Activated CD4-positive, CD25-positive, alpha-beta regulatory T cell treated with anti-CD3 and anti-CD28 coated beads, Interleukin-2, amount 50 U/mL, for 24 hours (primary cell): ENCODE measurements at regions not wholly inside any gene's neighbourhood (a gene's known extent, or its start where the extent isn't known, plus 50 kb on each side); places are given as distances from the start of the nearest gene placed in this dataset.
"Not testable (repeated sequence)": the region's sequence is repeated elsewhere in the genome, so short reads cannot be mapped to it uniquely, and the experiment has no call there.

ENCODE experiments used
- ATAC-seq, 2 donors: fragments of 150-1000 bp; cut with Tn5 transposase; one replicate each; pipeline ENCODE4 v1.10.0; 2021; ENCODE audit warnings: mild to moderate bottlenecking in 1 of 2, moderate library complexity in 1 of 2

- ATAC-seq = no peak
These were observed 329.5 kb downstream of the RAD51AP2 start for GRCh38 chr2:17188721-17189120.

DNA sequence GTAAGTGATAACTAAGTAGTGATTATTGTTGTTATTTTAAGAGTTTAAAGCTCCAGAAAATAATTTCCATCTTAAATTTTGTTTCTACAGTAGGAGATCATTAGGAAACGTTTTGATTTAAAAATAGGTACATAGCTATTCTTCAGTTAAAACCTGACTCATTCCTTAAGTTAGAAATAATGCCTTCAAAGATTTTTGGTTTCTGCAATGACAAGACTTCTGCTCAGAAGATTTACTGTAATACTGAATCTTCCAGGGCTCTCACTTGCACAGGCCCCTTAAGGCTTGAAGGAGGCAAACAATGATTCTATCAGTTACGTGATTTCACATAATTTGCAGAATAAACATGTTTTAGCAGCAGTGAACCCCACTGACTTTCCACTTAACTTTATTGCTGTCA is 333.7 kb downstream of the RAD51AP2 start:
- no peak for ATAC-seq

- no peak for ATAC-seq
These were observed 335.8 kb downstream of the RAD51AP2 start for GRCh38 chr2:17182399-17182798.

DNA sequence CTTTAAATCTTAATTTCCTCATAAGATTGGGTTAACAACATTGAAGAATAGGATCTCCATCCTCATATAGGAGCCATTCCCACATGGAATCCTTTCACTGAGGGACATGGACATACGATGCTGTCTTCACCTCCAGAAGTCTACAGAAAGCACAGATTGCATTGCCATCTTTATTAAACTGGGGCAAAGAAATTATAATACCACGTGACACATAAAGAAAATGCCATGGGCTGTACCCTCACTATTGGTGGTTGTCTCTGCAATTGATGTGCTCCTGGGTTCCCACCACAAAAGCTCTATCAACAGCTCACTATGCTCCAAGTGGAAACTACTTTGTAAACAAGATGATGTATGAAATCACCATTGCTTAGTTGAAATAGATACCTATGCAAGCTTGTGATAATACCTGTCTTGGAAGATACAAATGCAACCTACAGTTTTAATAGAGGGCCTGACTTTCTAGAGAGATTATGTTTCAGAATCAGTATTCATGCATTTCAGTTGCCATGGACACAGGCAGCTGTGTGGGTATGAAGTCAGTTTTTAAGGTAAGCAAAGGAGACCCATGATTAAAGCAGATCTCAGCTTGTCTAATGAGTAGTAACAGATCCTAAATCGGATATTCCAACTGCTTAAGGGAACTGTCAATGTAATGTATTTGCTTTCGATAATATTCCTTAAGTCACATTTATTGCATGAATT is 337.0 kb downstream of the RAD51AP2 start:
- no peak for ATAC-seq

- no peak for ATAC-seq
These were observed 339.0 kb downstream of the RAD51AP2 start for GRCh38 chr2:17179145-17179808.

- ATAC-seq = no peak
These were observed 341.2 kb downstream of the RAD51AP2 start for GRCh38 chr2:17177088-17177487.

DNA sequence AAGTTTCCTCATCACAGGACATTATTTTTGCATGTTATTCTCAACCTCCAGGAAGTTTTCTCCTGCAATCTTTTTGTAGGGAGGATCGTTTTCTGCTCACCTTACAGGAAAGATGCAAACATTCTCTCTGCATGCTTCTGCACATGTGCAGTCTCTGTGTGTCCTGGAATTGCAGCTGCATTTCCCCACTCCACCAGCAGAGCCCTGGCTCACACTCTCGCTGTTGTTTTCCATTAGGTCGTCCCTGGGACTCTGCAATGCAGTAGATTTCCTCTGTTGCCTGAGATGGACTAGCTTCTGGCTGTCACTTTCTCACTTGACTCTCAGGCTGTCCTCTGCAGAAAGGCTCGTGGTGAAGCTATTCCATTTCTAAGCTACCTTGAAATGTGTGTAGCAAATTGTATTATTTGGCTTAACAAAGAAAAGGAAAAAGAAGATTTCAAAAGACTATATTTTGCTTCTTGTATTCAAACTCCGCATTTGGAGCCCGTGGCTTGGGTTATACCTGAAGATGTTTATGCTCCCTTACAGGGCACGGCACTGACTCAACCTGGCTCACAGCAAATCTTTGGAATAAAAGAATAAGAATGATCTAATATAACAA is 346.7 kb downstream of the RAD51AP2 start:
- no peak for ATAC-seq

DNA sequence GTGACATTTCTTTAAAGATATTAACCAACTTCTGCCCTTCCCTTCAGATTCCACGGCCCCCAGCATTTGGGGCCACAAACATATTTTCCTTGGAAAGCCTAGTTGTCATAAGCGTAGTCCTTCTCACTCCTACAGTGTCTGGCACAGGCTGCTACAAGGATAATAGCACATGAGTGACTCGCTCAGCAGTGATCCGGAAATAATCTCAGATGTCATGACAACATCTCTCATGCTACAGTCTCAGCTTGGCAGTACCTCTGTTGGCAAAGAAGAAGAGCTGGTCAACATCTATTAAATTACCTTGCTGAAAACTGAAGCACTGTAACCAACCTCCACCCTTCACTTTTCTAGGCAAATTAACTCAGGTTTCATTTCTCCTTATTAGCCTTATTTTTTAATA is 351.7 kb downstream of the RAD51AP2 start:
- no peak for ATAC-seq

GRCh38 chr2:17164550-17164949 is 353.7 kb downstream of the RAD51AP2 start:
- ATAC-seq = no peak

DNA sequence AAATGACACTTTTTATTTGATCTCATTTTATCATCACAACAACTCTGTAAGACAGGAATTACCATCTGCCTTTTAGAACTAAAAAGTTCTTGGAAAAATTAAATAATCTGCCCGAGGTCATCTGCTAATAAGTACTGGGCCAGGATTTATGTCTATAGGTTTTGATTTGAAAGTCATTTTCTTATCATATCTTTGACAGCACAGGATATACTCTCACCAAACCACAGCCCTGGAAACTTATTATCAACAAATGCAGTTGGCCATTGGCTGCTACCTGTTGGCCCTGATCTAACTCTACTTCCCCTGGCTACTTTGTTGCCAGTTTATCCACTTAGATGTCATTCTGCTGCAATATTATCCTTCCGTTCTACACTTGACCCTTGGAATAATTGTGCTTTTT is 354.6 kb downstream of the RAD51AP2 start:
- ATAC-seq = no peak

DNA sequence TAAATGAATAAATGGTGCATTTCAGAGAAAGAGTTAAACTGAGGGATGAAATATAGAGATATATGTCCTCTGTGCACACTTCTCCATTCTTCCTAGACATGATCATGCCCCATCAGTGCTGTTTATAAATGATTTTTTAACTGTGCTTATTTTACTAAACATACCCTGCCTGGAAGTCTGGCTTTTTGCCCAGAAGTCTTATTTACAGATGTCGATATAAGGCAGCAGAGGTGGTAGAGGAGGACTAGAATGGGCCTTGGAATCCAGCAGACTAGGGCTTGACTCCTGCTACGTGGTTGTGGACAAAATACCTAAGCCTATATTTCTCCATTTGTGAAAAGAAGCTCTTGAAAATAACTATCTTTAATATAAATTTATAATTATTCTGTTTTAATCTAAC is 355.5 kb downstream of the RAD51AP2 start:
- no peak for ATAC-seq

DNA sequence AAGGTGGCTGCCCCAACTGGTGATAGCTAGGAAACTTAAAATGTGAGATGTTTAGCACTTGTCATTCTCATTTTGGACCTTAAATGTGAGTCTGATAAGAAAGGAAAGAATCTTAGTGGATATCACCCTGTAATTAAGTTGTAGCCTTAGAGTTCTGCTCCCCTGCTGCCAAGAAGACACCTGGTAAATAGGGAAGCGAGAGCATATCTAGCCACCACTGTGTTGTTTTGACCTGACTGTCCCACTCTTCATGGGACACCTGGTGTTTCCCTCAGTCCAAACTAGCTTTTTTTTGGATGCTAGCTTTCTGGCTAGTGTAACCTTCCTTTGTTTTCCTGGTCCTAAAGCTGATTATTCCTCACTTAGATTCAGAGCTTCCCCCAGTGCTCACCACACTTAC is 357.6 kb downstream of the RAD51AP2 start:
- ATAC-seq = no peak

DNA sequence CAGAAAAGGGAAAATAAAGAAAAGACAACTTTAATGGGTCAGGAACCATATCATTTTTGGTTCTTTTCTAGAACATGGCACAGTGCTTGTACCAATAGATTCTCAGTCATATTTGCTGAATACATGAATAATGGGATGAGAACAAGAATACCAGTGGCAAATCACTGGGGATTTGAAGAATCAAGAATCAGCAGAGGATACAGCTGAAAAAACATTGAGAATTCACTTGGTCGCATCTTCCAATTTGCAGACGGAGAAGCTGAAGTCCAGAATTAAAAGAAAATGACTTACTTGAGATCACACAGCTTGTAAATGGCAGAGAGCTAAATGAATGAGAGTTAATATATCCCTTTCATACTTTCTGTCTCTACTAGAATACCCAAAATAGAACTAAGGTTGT is 362.2 kb downstream of the RAD51AP2 start:
- no peak for ATAC-seq

GRCh38 chr2:17149945-17150344 is 368.3 kb downstream of the RAD51AP2 start:
- ATAC-seq = no peak

DNA sequence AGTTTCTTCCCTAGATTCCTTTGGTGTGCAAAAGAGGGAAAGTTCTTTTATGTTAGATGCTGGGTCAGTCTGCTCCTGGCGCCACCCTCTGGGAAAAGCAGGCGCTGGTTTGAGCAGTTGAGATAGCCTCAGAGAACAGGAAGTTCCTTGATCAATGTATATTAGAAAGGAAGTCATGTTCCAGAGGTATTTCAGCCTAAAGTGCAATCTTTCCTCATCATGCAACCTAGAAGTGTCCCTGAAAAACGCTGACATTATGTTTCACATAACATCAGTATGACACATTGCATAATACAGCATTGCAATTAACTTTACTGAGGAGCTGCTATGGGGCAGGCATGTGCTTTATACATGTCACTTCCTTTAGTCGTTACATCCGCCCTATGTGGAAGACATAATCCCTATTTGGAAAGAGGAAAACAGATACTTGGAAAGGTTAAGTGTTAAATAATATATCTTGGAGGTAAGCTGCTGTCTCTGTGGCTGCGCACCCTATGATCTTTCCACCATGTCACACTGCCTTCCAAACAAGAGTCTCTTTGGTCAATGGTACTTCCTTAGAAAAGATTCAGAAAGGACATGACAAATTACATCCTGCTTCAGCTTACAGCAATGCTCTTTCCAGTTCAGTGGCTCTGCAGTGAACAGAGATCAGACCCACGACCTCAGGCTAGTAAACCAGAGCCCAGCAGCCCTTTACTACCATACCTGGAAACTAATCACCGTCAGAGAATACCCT is 369.7 kb downstream of the RAD51AP2 start:
- no peak for ATAC-seq

- no peak for ATAC-seq
These were observed 371.9 kb downstream of the RAD51AP2 start for GRCh38 chr2:17146358-17146757.

- no peak for ATAC-seq
These were observed 381.4 kb downstream of the RAD51AP2 start for GRCh38 chr2:17136877-17137276.

DNA sequence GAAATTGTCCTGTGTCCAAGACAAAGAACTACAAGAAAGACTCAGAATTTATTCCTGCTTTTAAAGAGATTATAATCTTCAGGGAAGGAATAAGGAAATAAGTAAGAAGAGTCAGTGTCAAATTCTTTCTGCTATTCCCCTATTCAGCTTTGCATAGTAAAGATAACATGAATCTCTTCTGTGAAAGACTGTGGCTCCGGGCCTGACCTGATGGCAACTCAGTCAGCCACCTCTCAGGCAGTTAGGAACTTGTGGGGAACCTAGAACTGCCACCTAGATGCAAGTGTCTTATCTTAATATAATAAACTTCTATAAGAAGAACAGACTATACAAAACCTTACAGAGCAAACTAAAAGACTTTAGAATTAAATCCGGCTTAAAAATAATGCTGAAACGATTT is 382.0 kb downstream of the RAD51AP2 start:
- ATAC-seq = no peak

- ATAC-seq = no peak
These were observed 382.6 kb downstream of the RAD51AP2 start for GRCh38 chr2:17135619-17136018.

DNA sequence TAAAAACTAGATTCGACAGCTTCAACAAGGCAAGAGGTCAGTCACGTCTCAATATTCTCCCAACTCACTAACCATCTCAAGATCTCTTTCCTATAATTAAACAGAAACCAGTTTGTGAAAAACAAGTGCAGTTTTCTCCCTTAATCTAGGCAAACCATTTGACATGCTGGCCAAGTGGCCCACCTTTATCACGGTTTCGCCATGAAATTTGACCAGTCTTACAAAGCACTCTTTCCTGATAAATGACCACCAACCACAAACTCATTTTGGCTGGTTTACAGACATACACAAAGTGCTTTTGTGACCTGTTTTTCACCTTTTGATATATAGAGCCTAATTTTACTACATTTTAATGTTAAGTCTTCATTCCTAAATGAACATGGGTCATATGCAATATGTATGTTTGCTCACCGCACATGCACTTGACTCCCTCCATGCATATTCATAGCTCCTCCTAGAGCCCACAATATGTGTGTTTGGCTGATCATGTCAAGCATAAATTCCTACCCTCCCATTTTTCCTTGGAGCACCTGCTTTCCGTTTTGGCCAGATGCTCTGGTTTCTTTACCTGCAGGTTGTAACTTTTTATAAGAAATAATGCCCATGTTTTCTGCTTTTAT is 385.1 kb downstream of the RAD51AP2 start:
- no peak for ATAC-seq

DNA sequence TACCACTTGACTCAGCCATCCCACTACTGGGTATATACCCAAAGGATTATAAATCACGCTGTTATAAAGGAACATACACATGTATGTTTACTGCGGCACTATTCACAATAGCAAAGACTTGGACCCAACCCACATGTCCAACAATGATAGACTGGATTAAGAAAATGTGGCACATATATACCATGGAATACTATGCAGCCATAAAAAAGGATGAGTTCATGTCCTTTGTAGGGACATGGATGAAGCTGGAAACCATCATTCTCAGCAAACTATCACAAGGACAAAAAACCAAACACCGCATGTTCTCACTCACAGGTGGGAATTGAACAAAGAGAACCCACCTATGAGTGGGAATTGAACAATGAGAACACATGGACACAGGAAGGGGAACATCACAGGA is 387.6 kb downstream of the RAD51AP2 start:
- ATAC-seq = not testable (repeated sequence)

GRCh38 chr2:17125989-17126620 is 392.1 kb downstream of the RAD51AP2 start:
- no peak for ATAC-seq
